H1 (cell line): ENCODE measurements at regions not wholly inside any gene's neighbourhood (a gene's known extent, or its start where the extent isn't known, plus 50 kb on each side); places are given as distances from the start of the nearest gene placed in this dataset.

ENCODE experiments used
- CBX8 ChIP-seq: fragments of 300-800, 300-1000 bp; sonication (generic); IDR thresholded peaks from 2 replicates; pipeline ENCODE4 v1.7.1; 2016; ENCODE audit warnings: low read depth, low read length, borderline replicate concordance
- CTBP2 ChIP-seq: IDR thresholded peaks from 2 replicates; pipeline ENCODE4 v1.7.0; 2011; ENCODE audit warnings: borderline replicate concordance, mild to moderate bottlenecking, moderate library complexity, mixed read lengths, low read length; ENCODE audit not compliant: insufficient read depth, insufficient read length
- KDM4A ChIP-seq: IDR thresholded peaks from one replicate; pipeline ENCODE4 v1.7.1; 2012; ENCODE audit warnings: low read depth, mild to moderate bottlenecking, moderate library complexity, low read length, inconsistent platforms; ENCODE audit not compliant: severe bottlenecking
- POU5F1 ChIP-seq: IDR thresholded peaks from 2 replicates; pipeline ENCODE4 v1.6.1; 2011; ENCODE audit warnings: low read depth, mild to moderate bottlenecking, low read length, moderate library complexity
- YY1 ChIP-seq: IDR thresholded peaks from 2 replicates; pipeline ENCODE4 v1.6.1; 2011; ENCODE audit warnings: low read depth, mild to moderate bottlenecking, low read length

GRCh38 chr1:73755649-73756048, 442.3 kb downstream of the LRRIQ3 start (continued):
- TF ChIP-seq YY1: no peak
- TF ChIP-seq POU5F1: no peak
- TF ChIP-seq KDM4A: no peak
- no peak for TF ChIP-seq CTBP2
- no peak for TF ChIP-seq CBX8
